ENCODE measurements at regions not wholly inside any gene's neighbourhood (a gene's known extent, or its start where the extent isn't known, plus 50 kb on each side); places are given as distances from the start of the nearest gene placed in this dataset.

DNA sequence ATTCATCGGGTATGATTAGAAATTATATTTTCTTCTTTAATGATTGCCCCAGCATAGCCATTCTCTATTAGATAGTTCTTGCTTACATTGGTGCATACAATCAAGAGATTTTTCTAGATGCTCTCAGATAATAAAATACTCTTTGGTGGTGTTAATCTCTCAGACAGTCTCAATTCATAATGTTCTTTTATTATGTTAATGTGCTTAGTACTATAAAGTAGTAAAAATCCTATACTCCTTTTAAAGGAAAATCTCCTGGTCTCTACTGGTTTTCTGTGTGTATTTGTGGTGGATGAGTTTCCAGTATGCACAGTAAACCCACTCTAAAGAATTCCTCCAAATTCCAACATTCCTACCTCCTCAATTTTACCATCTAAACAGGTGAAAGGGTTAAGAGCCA, 203.5 kb downstream of the FAT4 start:
- Histone ChIP-seq H3K9me3 (peaks cover 0 to 3% (median 0%) of the 10 kb centered on the region in 3 donors), H3K27ac (no peak overlapping the region), H3K36me3 (no peaks in the 10 kb centered on the region), H3K27me3 (no peaks in the 10 kb centered on the region), H3K4me1 (no peaks in the 10 kb centered on the region), H3K4me3 (no peak overlapping the region)
- no peak for DNase-seq
- TF ChIP-seq, protein P1, sequence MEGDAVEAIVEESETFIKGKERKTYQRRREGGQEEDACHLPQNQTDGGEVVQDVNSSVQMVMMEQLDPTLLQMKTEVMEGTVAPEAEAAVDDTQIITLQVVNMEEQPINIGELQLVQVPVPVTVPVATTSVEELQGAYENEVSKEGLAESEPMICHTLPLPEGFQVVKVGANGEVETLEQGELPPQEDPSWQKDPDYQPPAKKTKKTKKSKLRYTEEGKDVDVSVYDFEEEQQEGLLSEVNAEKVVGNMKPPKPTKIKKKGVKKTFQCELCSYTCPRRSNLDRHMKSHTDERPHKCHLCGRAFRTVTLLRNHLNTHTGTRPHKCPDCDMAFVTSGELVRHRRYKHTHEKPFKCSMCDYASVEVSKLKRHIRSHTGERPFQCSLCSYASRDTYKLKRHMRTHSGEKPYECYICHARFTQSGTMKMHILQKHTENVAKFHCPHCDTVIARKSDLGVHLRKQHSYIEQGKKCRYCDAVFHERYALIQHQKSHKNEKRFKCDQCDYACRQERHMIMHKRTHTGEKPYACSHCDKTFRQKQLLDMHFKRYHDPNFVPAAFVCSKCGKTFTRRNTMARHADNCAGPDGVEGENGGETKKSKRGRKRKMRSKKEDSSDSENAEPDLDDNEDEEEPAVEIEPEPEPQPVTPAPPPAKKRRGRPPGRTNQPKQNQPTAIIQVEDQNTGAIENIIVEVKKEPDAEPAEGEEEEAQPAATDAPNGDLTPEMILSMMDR (IDR thresholded peaks at IDR 0.05): no peak
- intact Hi-C loops (cut with DNase I; ENCODE audit: low total_unique reads): no loop called here

DNA sequence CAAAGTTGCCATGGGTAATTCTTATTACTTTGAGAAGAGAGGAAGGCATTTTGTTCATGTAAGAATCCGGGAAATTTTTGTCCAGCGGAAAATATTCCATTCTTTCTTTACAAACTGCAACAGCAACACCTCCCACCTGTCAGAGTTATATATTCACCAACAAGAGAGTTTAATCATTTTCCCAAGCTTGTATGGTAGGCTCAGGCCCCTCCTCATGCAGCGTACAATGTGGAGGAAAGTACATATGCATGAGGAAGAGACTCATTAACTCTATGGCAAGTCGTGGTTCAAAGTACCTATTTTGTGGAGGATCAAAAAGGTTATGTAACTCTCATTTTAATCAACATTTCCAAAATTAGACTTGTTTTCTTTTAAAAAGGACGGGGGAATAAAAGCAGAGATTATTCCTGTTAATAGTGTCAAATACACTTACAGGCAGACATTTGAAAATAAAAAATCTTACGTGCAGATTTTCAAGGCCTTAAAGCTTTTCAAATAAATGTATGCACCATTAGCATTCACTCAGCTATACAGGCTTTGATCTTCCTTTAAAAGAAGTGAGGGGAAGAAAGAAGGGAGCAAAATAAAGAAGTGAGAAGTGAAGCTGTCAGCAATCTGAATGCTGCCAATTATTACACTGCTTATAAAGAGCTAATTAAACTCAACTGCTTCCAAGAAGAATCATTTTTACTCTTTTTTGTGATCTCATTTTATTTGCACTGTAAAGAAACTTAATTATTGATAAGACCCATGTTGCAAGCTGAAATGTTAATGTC, 204.8 kb downstream of the FAT4 start:
- DNase-seq: no peak
- H3K4me3 ChIP-seq: no peak overlapping the region
- H3K27me3 ChIP-seq: no peaks in the 10 kb centered on the region
- TF ChIP-seq, protein P1 (IDR thresholded peaks at IDR 0.05): no peak
- intact Hi-C loops (cut with DNase I; ENCODE audit: low total_unique reads): no loop called here
- no peaks in the 10 kb centered on the region for H3K4me1 ChIP-seq
- H3K36me3 ChIP-seq: no peaks in the 10 kb centered on the region
- no peak overlapping the region for H3K27ac ChIP-seq
- H3K9me3 ChIP-seq: peaks cover 0 to 3% (median 0%) of the 10 kb centered on the region in 3 donors

DNA sequence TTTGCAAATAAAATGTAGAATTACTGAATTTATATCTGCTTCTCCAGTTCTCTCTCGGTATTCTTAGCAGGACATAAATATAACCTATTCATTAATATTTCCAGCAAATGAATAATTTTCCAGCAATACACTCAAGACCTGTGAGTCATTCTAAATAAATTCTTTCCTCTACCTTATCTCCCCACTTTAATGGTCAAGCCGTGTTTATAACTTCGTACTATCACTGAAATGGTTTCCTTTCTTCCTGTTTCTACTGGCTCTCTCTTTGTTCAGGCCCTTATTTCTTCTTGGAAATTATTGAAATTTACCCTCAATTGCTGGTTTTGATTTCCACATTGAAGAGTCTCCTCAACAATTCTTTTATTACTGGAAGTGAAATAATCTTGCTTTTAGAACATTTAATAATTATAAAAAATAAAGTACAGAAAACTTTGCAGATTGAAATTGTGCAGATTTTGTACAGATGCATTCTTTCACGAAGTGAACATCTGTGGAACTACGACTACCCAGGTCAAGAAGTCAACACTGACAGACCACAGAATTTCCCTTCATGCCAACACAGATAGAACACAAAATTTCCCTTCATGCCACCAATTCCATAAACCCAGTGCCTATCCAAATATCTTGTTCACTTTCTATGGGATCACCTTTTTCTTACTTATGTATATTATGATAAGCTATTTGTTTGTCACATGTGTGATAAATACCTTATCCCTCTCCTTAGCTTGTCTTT, 205.7 kb downstream of the FAT4 start:
- Histone ChIP-seq H3K4me3 (no peak overlapping the region), H3K36me3 (no peaks in the 10 kb centered on the region), H3K27me3 (no peaks in the 10 kb centered on the region), H3K4me1 (no peaks in the 10 kb centered on the region), H3K9me3 (peaks cover 0 to under 1% (median 0%) of the 10 kb centered on the region in 3 donors), H3K27ac (no peak overlapping the region)
- DNase-seq: no peak
- intact Hi-C loops (cut with DNase I; ENCODE audit: low total_unique reads): no loop called here
- TF ChIP-seq, protein P1 (IDR thresholded peaks at IDR 0.05): no peak

DNA sequence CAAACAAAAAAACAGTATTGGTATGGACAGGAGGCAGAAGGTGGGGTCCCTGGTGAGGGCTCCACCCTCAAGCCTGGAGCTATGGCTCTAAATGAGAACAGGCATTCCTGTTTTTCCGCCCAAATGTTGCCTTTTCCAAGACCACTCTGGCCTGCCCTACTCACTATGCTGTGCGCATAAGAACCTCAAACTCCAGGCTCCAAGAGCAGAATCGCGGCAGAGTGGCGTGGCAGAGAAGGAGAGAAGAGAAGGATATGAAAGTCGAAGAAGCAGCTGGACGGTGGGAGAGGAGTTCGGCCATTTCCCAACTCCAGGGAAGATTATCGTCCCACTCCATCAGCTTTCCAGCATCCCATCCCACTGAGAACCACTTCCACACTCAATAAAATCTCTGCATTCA, 207.8 kb downstream of the FAT4 start:
- DNase-seq: no peak
- Histone ChIP-seq H3K27ac (no peak overlapping the region), H3K4me1 (no peaks in the 10 kb centered on the region), H3K36me3 (no peaks in the 10 kb centered on the region), H3K27me3 (no peaks in the 10 kb centered on the region), H3K4me3 (no peak overlapping the region), H3K9me3 (no peaks in the 10 kb centered on the region)
- TF ChIP-seq, protein P1 (IDR thresholded peaks at IDR 0.05): no peak
- intact Hi-C loops (cut with DNase I; ENCODE audit: low total_unique reads): no loop called here

DNA sequence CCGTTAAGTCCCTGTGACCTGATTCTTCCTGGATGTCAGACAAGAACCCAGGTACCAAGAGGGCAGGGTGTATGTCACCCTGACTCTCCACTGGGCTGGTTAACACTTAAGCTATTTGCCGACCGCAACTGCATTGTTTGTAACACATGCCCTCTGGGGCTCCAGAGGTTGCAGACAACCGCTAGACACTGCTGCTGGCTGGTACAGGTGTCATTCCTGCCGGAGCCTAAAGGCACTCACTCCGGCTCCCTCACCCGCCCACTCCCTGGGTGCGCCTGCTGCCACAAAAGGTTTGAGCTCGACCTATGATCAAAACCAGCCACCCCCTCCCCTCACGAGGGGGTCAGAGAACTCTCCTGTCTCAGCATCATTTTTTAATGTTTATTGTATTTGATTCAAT, 208.2 kb downstream of the FAT4 start:
- intact Hi-C loops (cut with DNase I; ENCODE audit: low total_unique reads): no loop called here
- DNase-seq: no peak
- no peak overlapping the region for H3K4me3 ChIP-seq
- H3K9me3 ChIP-seq: no peaks in the 10 kb centered on the region
- TF ChIP-seq, protein P1 (IDR thresholded peaks at IDR 0.05): no peak
- H3K27me3 ChIP-seq: no peaks in the 10 kb centered on the region
- no peaks in the 10 kb centered on the region for H3K4me1 ChIP-seq
- no peak overlapping the region for H3K27ac ChIP-seq
- H3K36me3 ChIP-seq: no peaks in the 10 kb centered on the region
